GM13977 (cell line): ENCODE measurements at regions not wholly inside any gene's neighbourhood (a gene's known extent, or its start where the extent isn't known, plus 50 kb on each side); places are given as distances from the start of the nearest gene placed in this dataset.

Experiments used
- DNase-seq: peaks from one replicate; pipeline ENCODE4 v3.0.0; 2012; ENCODE audit warnings: low spot score
- CTCF ChIP-seq: IDR thresholded peaks from 2 replicates; pipeline ENCODE4 v1.5.1; 2012; ENCODE audit warnings: mild to moderate bottlenecking, control low read depth; ENCODE audit not compliant: insufficient read depth; ENCODE audit errors: extremely low read depth, missing control alignments
- in situ Hi-C: fragments of 300-500 bp; cut with MboI; formaldehyde crosslinking; loops from one replicate; pipeline ENCODE4 v1.12.0; 2022; ENCODE audit warnings: low sequenced_read_pairs, low pct_unique_long_range_greater_than_20kb, mixed read lengths, inconsistent platforms; ENCODE audit not compliant: unreplicated experiment

DNA sequence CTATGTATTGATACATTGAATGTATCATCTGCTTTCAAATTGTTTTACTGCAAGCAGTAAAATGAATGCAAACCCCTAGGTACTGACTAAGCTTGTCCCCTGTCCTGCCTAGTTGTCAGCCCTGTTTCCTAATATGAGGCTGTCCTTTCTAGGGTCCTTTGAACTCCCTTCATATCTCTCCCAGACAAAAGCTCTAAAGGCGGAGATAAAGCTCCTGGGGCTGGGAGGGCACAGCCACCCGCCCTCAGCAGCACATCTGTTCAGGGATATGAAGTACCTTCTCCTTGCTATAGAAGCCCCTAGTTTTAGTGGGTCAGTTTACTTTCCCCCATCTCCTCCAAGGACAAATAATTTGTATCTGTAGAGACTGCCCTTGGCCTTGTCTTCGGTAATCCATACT, 93.1 kb upstream of the ETS2 start:
- no peak for DNase-seq
- in situ Hi-C loops, result no loop called here
- no peak for TF ChIP-seq CTCF

GRCh38 chr21:38714039-38714817, 91.5 kb upstream of the ETS2 start:
- no peak for DNase-seq
- in situ Hi-C loops, result no loop called here
- no peak for TF ChIP-seq CTCF

- no peak for TF ChIP-seq CTCF
- in situ Hi-C loops, result no loop called here
- no peak for DNase-seq
These were observed 90.7 kb upstream of the ETS2 start for GRCh38 chr21:38714999-38715398.

GRCh38 chr21:38716088-38716487, 89.6 kb upstream of the ETS2 start:
- in situ Hi-C loops, result no loop called here
- TF ChIP-seq CTCF, result no peak
- DNase-seq, result no peak

GRCh38 chr21:38716942-38717341, 88.8 kb upstream of the ETS2 start:
- DNase-seq, result no peak
- TF ChIP-seq CTCF, result no peak
- in situ Hi-C loops, result no loop called here

DNA sequence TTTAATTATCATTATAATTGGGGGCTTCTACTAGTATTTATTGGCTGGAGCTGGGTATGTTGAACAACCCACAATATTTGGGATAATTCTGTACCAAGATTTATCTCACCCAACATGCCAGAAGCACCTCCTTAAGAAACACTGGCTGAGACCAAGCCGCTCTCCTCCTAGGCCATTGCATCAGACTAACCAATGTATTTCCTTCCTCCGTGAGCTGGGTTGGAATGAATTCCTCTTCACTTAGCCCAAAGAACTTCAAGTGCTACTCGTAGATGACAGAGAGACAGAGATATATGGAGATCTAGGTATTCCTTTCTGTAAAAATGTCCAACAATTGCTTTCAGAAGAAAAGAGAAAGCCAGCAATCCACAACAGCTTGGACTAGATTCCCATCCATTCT, 87.2 kb upstream of the ETS2 start:
- DNase-seq, result no peak
- in situ Hi-C loops, result no loop called here
- no peak for TF ChIP-seq CTCF
